Loucy (cell line): ENCODE measurements at regions not wholly inside any gene's neighbourhood (a gene's known extent, or its start where the extent isn't known, plus 50 kb on each side); places are given as distances from the start of the nearest gene placed in this dataset.

Experiments used
- H2AFZ ChIP-seq: fragments of 200-600 bp; sonication (generic); 2 replicates; pipeline ENCODE4 v1.6.0; 2016; ENCODE audit warnings: antibody characterized with exemption, mild to moderate bottlenecking, low read length, moderate library complexity
- H3F3A ChIP-seq: fragments of 200-600 bp; 2 replicates; pipeline ENCODE4 v1.6.0; 2016; ENCODE audit warnings: antibody characterized with exemption, low read depth, mild to moderate bottlenecking
- H3K27me3 ChIP-seq: fragments of 200-600 bp; sonication (generic); 2 replicates; pipeline ENCODE4 v1.6.1; 2014; ENCODE audit warnings: low read length, mild to moderate bottlenecking; ENCODE audit not compliant: insufficient read depth, poor library complexity, severe bottlenecking
- H3K36me3 ChIP-seq: fragments of 200-600 bp; sonication (generic); 2 replicates; pipeline ENCODE4 v1.6.1; 2016; ENCODE audit warnings: low read length; ENCODE audit not compliant: insufficient read depth
- H3K4me1 ChIP-seq: fragments of 200-600 bp; sonication (generic); 2 replicates; pipeline ENCODE4 v1.5.1; 2014; ENCODE audit warnings: low read length, mild to moderate bottlenecking; ENCODE audit not compliant: insufficient read depth, poor library complexity, severe bottlenecking
- H3K4me2 ChIP-seq: fragments of 200-600 bp; sonication (generic); 2 replicates; pipeline ENCODE4 v1.6.0; 2014; ENCODE audit warnings: antibody characterized with exemption, low read length, low read depth, mild to moderate bottlenecking; ENCODE audit not compliant: poor library complexity, severe bottlenecking
- H3K4me3 ChIP-seq: fragments of 200-600 bp; sonication (generic); 2 replicates; pipeline ENCODE4 v1.5.1; 2014; ENCODE audit warnings: low read length, mild to moderate bottlenecking, mixed read lengths; ENCODE audit not compliant: poor library complexity, severe bottlenecking
- H3K79me2 ChIP-seq: fragments of 200-600 bp; sonication (generic); 2 replicates; pipeline ENCODE4 v1.6.1; 2014; ENCODE audit warnings: low read length; ENCODE audit not compliant: insufficient read depth
- H3K9ac ChIP-seq: fragments of 200-600 bp; sonication (generic); 2 replicates; pipeline ENCODE4 v1.6.0; 2014; ENCODE audit warnings: mild to moderate bottlenecking, low read depth, low read length, moderate library complexity; ENCODE audit not compliant: poor library complexity, severe bottlenecking
- H3K9me2 ChIP-seq: fragments of 200-600 bp; sonication (generic); replicated peaks from 2 replicates; pipeline ENCODE4 v1.6.1; 2016; ENCODE audit warnings: low read depth, low read length, mixed read lengths
- H3K9me3 ChIP-seq: fragments of 200-600 bp; sonication (generic); 2 replicates; pipeline ENCODE4 v1.6.1; 2014; ENCODE audit warnings: mild to moderate bottlenecking, antibody characterized with exemption, low read length, low read depth; ENCODE audit not compliant: insufficient read depth
- H4K20me1 ChIP-seq: fragments of 200-600 bp; sonication (generic); 2 replicates; pipeline ENCODE4 v1.6.0; 2014; ENCODE audit warnings: antibody characterized with exemption, low read length, mild to moderate bottlenecking; ENCODE audit not compliant: insufficient read depth, poor library complexity, severe bottlenecking
- EZH2phosphoT487 ChIP-seq: fragments of 200-600 bp; IDR thresholded peaks from 2 replicates; pipeline ENCODE4 v1.6.1; 2018; ENCODE audit warnings: antibody characterized with exemption, mild to moderate bottlenecking, moderate library complexity, borderline replicate concordance
- TF ChIP-seq, protein P1 (sequence below): fragments of 200-600 bp; sonication (generic); conservative IDR thresholded peaks from 2 replicates; pipeline ENCODE4 v1.5.1; 2014; ENCODE audit warnings: mild to moderate bottlenecking, antibody characterized with exemption, low read length

DNA sequence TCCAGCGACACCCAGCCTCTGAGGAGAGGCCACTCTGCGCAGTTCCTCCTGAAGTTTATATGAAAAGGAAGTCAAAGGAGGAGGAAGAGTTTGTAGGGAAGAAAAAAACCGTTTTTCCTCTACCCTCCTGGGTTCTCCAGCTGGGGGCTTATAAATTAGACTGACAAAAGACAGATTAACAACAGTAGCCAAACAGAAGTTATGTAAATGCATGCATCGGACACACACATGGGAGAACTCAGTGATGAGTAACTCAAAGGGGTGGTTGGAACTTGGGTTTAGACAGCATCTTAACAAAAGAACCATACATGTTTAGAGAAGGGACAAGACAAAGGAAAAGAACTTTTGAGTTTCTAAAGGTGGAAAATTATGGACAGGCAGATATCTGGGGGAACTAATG is 71.2 kb downstream of the CD24 start:
- Histone ChIP-seq H3F3A (no peaks in the 10 kb centered on the region), H3K36me3 (no peaks in the 10 kb centered on the region), H3K9ac (no peak overlapping the region), H3K9me3 (0 out of 2 replicates have a peak, but pooled peaks cover 6% of the 10 kb centered on the region), H2AFZ (no peak overlapping the region), H4K20me1 (no peaks in the 10 kb centered on the region), H3K27me3 (no peaks in the 10 kb centered on the region), H3K4me1 (no peaks in the 10 kb centered on the region), H3K4me3 (no peak overlapping the region), H3K79me2 (no peaks in the 10 kb centered on the region), H3K4me2 (no peak overlapping the region), H3K9me2 (no peaks in the 10 kb centered on the region)
- TF ChIP-seq, protein P1, sequence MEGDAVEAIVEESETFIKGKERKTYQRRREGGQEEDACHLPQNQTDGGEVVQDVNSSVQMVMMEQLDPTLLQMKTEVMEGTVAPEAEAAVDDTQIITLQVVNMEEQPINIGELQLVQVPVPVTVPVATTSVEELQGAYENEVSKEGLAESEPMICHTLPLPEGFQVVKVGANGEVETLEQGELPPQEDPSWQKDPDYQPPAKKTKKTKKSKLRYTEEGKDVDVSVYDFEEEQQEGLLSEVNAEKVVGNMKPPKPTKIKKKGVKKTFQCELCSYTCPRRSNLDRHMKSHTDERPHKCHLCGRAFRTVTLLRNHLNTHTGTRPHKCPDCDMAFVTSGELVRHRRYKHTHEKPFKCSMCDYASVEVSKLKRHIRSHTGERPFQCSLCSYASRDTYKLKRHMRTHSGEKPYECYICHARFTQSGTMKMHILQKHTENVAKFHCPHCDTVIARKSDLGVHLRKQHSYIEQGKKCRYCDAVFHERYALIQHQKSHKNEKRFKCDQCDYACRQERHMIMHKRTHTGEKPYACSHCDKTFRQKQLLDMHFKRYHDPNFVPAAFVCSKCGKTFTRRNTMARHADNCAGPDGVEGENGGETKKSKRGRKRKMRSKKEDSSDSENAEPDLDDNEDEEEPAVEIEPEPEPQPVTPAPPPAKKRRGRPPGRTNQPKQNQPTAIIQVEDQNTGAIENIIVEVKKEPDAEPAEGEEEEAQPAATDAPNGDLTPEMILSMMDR: no peak
- no peak for TF ChIP-seq EZH2phosphoT487

DNA sequence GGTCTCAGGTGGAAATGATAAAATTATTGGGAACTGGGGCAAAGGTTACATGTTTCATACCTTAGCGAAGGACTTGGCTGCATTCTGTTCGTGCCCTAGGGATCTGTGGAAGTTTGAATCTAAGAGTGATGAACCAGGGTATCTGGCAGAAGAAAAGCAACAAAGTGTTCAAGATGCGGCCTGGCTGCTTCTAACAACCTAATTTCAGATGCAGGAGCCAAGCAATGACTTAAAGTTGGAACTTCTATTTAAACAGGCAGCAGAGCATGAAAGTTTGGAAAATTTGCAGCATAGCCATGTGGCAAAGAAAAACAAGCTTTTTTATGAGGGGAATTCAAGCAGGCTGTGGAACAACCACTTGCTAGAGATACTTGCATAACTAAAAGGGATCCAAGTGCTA is 73.5 kb downstream of the CD24 start:
- no peaks in the 10 kb centered on the region for H3K79me2 ChIP-seq
- H3K27me3 ChIP-seq: no peaks in the 10 kb centered on the region
- no peak overlapping the region for H3K9ac ChIP-seq
- H3K4me2 ChIP-seq: no peak overlapping the region
- no peaks in the 10 kb centered on the region for H3K9me2 ChIP-seq
- TF ChIP-seq, protein P1: no peak
- TF ChIP-seq EZH2phosphoT487: no peak
- no peak overlapping the region for H2AFZ ChIP-seq
- no peaks in the 10 kb centered on the region for H4K20me1 ChIP-seq
- H3K36me3 ChIP-seq: no peaks in the 10 kb centered on the region
- no peaks in the 10 kb centered on the region for H3F3A ChIP-seq
- H3K4me1 ChIP-seq: no peaks in the 10 kb centered on the region
- H3K4me3 ChIP-seq: no peak overlapping the region
- H3K9me3 ChIP-seq: 0 out of 2 replicates have a peak, but pooled peaks cover 6% of the 10 kb centered on the region

GRCh38 chr6:106899697-106900096 is 74.8 kb downstream of the CD24 start:
- no peaks in the 10 kb centered on the region for H3F3A ChIP-seq
- H3K9me2 ChIP-seq: no peaks in the 10 kb centered on the region
- H3K9ac ChIP-seq: no peak overlapping the region
- H3K9me3 ChIP-seq: 0 out of 2 replicates have a peak, but pooled peaks cover 6% of the 10 kb centered on the region
- H2AFZ ChIP-seq: no peak overlapping the region
- H3K4me1 ChIP-seq: no peaks in the 10 kb centered on the region
- TF ChIP-seq, protein P1: no peak
- TF ChIP-seq EZH2phosphoT487: no peak
- H3K27me3 ChIP-seq: no peaks in the 10 kb centered on the region
- no peak overlapping the region for H3K4me3 ChIP-seq
- no peaks in the 10 kb centered on the region for H4K20me1 ChIP-seq
- no peaks in the 10 kb centered on the region for H3K36me3 ChIP-seq
- no peaks in the 10 kb centered on the region for H3K79me2 ChIP-seq
- H3K4me2 ChIP-seq: no peak overlapping the region
